Activated T-cell treated with anti-CD3 and anti-CD28 coated beads, Interleukin-2, amount 50 U/mL, for 4 hours (primary cell): ENCODE measurements at regions not wholly inside any gene's neighbourhood (a gene's known extent, or its start where the extent isn't known, plus 50 kb on each side); places are given as distances from the start of the nearest gene placed in this dataset.
"Not testable (repeated sequence)": the region's sequence is repeated elsewhere in the genome, so short reads cannot be mapped to it uniquely, and the experiment has no call there.

Experiments
- ATAC-seq, 2 donors: fragments of 200-7000 bp; cut with Tn5 transposase; one replicate each; pipeline ENCODE4 v1.10.0; 2021
- DNase-seq: peaks from one replicate; pipeline ENCODE4 v3.0.0-alpha.2; 2020
- H3K27me3 Mint-ChIP-seq: one replicate; pipeline ENCODE4 v1.8.0; 2021; ENCODE audit warnings: low read depth, mixed read lengths
- H3K36me3 Mint-ChIP-seq: one replicate; pipeline ENCODE4 v1.8.0; 2022; ENCODE audit warnings: mixed read lengths; ENCODE audit not compliant: insufficient read depth
- H3K4me1 Mint-ChIP-seq: one replicate; pipeline ENCODE4 v1.8.0; 2021; ENCODE audit warnings: low read depth, mixed read lengths
- H3K4me3 Mint-ChIP-seq: one replicate; pipeline ENCODE4 v1.8.0; 2021; ENCODE audit warnings: mild to moderate bottlenecking, moderate library complexity, mixed read lengths
- H3K9me3 Mint-ChIP-seq: one replicate; pipeline ENCODE4 v1.8.0; 2021; ENCODE audit warnings: mixed read lengths

DNA sequence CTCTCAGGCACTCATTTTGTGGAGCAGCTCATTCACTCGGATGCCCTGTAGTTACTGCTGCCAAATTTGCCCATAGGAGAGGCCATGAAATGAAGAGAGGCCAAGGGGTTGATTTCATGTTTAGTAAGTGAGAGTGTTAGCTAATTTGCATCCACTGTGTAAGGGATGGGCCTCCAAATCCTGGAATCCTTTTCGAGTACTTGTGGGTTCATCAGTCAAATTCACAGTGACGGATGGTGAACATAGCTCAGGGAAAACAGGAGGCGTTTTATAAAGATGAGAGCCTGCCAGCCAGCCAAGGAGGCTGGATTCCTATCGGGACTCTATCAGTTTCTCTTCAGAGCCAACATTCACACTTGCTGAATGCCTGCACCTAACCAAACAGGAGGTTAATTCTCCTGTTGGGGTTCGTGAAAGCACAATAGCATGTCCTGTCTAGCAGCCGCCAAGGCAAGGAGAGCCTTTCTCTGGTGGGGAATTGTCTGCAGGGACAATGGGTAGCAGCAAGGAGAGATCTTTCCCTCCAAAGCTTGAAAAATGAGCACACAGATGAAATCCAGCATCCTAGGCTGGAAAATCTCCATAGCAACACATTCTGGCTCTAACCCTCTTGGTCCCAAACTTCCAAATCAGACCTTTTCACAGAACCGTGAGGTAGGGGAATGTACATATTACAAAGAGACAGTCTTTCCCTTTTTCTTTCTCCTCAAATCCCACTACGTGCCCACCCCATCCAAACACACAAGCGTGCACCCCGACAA, 231.4 kb upstream of the ECI2 start:
- Mint-ChIP-seq H3K36me3 (no peaks in the 10 kb centered on the region), H3K9me3 (no peaks in the 10 kb centered on the region), H3K4me3 (no peak overlapping the region), H3K4me1 (no peaks in the 10 kb centered on the region), H3K27me3 (peaks cover 2% of the 10 kb centered on the region)
- ATAC-seq, result no peak
- no peak for DNase-seq

DNA sequence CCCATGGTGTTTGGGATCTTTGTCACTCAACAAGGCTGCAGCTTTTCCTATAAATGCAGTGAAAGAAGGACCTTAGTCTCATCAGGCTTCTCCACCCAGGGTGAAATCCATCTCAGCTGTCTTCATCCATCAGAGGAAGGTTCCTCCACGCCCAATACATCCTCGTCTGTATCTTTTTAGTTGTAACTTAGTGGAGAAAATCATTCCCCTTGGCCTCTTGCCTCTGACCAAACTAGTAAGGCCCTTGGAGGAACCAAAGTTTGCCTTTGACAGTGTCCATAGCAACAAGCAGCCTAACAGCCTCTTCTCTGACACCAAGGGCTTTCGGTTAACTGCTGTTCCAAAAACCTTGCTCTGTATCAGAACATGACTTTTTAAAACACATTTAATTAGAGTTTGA, 230.3 kb upstream of the ECI2 start:
- ATAC-seq, result no peak
- no peaks in the 10 kb centered on the region for H3K36me3 Mint-ChIP-seq
- no peaks in the 10 kb centered on the region for H3K9me3 Mint-ChIP-seq
- H3K4me1 Mint-ChIP-seq, result no peaks in the 10 kb centered on the region
- no peak for DNase-seq
- no peak overlapping the region for H3K4me3 Mint-ChIP-seq
- peaks cover 2% of the 10 kb centered on the region for H3K27me3 Mint-ChIP-seq

DNA sequence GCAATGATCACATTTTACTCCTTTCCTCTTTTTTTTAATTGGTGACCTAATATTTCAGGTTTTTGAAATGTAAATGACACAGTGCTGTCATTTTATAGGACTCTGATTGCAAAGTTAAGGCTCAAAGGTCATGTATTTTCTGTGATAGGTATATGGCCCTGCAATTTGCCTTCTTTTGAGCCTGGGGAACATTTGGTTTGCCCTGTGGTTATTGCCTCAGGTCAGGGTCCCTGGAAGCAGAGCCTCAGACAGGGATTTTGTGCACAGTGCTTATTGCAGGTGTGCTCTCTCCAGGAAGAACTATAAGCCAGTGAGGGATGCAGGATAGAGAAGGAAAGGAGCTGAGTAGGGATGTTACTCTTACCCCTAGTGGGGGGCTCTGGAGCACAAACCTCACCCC, 229.3 kb upstream of the ECI2 start:
- Mint-ChIP-seq H3K4me1 (no peaks in the 10 kb centered on the region), H3K36me3 (no peaks in the 10 kb centered on the region), H3K4me3 (no peak overlapping the region), H3K9me3 (no peaks in the 10 kb centered on the region), H3K27me3 (peaks cover 2% of the 10 kb centered on the region)
- no peak for ATAC-seq
- no peak for DNase-seq

DNA sequence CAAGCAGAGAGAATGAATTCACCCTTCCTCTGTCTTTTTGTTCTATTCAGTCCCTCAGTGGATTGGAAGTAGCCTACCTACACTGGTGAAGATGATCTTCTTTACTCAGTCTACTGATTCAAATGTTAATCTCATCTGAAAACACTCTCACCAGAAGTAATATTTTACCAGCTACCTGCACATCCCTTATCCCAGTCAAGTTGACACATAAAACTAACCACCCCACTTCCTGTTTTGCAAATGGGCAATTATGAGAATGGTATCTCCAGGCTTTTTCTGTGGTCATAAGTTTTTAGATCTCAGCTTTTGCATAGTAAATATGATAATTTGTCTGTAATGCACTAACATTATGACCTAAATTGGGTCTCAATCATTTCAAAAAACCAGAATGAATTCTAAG, 228.8 kb upstream of the ECI2 start:
- H3K36me3 Mint-ChIP-seq, result no peaks in the 10 kb centered on the region
- peaks cover 2% of the 10 kb centered on the region for H3K27me3 Mint-ChIP-seq
- ATAC-seq (no peak), DNase-seq (no peak)
- no peaks in the 10 kb centered on the region for H3K4me1 Mint-ChIP-seq
- no peaks in the 10 kb centered on the region for H3K9me3 Mint-ChIP-seq
- no peak overlapping the region for H3K4me3 Mint-ChIP-seq

DNA sequence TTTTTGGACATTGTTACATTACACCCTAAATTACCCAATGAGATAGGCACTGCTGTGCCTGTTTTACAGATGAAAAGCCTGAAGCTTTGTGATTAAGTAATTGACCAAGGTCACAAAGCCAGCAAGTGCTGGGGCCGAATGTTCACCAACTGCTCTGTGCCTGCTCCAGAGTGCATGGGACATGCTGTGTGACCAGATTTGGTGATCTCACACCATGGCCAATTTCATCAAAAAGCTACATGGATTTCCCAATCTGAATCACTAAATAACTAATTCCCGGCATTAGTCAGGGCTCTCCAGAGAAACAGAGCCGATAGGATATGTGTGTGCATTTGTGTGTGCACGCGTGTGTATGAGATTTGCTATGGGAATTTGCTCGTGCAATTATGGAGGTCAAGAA, 228.3 kb upstream of the ECI2 start:
- no peaks in the 10 kb centered on the region for H3K4me1 Mint-ChIP-seq
- H3K27me3 Mint-ChIP-seq, result peaks cover 2% of the 10 kb centered on the region

DNA sequence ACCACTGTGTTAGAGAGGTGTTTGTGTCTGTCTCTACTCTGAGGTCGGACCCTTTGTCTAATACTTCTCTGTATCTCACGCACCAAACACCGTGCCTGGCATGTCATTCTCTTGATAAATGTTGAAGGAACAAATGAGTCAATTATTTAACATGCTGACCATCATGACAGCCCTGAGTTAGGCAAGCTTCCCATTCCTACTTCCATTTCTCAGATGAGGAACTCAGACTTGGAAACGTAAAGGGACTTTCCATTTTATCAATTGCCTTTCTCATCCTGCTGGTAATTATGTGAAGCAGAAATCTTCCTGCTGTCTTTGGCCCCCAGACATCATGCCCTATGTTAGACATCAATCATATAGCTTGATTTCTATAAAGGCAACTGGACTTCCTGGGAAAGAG, 227.0 kb upstream of the ECI2 start:
- Mint-ChIP-seq H3K36me3 (no peaks in the 10 kb centered on the region), H3K9me3 (no peaks in the 10 kb centered on the region)

More for the DNA sequence above, 228.3 kb upstream of the ECI2 start:
- ATAC-seq, result no peak
- H3K9me3 Mint-ChIP-seq, result no peaks in the 10 kb centered on the region
- H3K4me3 Mint-ChIP-seq, result no peak overlapping the region
- no peak for DNase-seq
- H3K36me3 Mint-ChIP-seq, result no peaks in the 10 kb centered on the region

DNA sequence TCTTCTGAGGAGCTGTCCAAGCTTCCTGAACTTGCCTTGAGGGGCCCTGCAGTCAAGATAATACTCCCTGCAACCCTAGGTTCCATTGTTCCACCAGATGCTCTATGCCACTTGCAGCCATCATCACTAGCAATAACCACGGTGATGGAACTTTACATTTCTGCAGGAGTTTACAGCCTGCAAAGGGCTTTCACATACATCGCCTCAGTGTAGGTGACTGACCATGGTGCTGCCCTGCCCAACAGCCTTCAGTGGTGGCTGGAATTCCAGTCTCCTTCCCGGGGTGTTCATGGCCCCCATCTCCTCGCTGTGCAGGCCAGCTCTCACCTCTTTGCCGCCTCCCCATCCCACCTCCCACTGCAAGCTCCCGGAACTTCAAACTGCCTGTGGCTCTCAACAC, 225.5 kb upstream of the ECI2 start:
- Mint-ChIP-seq H3K4me3 (no peak overlapping the region), H3K4me1 (no peaks in the 10 kb centered on the region), H3K36me3 (no peaks in the 10 kb centered on the region), H3K27me3 (peaks cover 2% of the 10 kb centered on the region), H3K9me3 (peaks cover 3% of the 10 kb centered on the region)
- DNase-seq (no peak), ATAC-seq (no peak)

More for the DNA sequence above, 227.0 kb upstream of the ECI2 start:
- Mint-ChIP-seq H3K27me3 (peaks cover 2% of the 10 kb centered on the region), H3K4me3 (no peak overlapping the region), H3K4me1 (no peaks in the 10 kb centered on the region)
- DNase-seq (no peak), ATAC-seq (no peak)

DNA sequence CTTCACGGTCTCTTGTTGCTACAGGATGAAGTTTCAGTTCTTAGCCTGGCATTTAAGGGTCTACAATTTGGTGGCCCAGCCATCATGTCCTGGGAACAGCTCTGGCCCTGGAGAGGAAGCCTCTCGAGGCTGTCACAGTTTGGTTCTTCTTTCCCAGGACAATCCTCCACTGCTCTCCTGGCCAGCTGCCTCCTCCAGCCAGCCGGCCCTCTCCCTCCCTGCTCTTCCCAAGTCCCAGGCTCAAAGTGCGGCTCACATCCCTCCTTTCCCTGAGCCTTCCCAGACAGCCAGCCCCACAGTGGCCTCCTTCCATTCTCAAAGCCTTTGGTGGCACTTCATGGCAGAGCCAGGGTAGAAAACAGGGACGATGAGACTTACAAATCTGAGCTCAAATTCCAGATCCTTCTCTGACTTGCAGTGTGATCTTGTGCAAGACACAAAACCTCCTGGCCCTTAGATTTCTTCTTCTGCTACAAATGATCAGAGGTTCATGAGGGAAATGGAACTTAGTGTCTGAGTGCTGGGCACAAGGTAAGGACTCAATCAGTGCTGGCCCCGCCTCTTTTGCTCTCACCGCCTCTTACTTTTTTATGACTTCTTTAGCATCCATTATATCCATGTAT, 223.8 kb upstream of the ECI2 start:
- no peak for ATAC-seq
- H3K9me3 Mint-ChIP-seq, result peaks cover 3% of the 10 kb centered on the region
- H3K4me1 Mint-ChIP-seq, result no peaks in the 10 kb centered on the region
- H3K36me3 Mint-ChIP-seq, result no peaks in the 10 kb centered on the region
- no peak for DNase-seq
- peaks cover 2% of the 10 kb centered on the region for H3K27me3 Mint-ChIP-seq
- H3K4me3 Mint-ChIP-seq, result no peak overlapping the region

DNA sequence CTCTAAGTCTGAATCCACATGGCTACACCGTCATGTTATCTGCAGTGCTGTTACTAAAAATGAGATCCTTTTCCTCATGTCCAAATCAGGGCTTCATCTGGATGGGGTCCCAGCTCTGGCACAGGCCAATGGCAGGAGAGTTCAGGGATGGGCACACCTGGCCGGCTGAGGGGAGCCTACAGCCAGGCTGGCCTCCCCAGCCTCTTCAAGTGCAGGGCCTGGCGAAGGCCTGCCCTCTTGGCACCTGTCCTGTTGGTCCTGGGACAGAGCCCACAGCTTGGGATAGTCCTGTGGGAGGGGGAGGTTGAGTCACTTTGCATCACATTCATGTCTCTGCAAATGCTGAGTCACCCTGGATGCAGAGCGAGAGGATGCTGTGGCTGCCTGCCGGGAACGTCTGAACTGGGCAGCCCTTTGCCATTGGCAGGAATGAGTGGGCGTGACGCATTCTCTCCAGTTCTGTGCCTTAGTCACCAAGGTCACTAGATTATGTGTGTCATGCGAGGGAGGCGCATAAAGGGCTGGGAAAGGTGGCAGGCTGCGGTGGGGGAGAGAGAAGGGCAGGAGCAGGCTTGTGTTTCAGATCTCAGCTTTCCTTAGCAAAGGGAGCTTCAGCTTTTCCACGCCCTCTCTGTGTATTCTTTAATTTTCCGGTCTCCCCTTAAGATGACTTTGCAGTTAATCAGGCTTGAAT, 223.2 kb upstream of the ECI2 start:
- Mint-ChIP-seq H3K27me3 (peaks cover 2% of the 10 kb centered on the region), H3K4me1 (no peaks in the 10 kb centered on the region), H3K9me3 (peaks cover 3% of the 10 kb centered on the region), H3K36me3 (no peaks in the 10 kb centered on the region), H3K4me3 (no peak overlapping the region)
- peak in 1 of 2 donors; percentile 46 for ATAC-seq
- no peak for DNase-seq

DNA sequence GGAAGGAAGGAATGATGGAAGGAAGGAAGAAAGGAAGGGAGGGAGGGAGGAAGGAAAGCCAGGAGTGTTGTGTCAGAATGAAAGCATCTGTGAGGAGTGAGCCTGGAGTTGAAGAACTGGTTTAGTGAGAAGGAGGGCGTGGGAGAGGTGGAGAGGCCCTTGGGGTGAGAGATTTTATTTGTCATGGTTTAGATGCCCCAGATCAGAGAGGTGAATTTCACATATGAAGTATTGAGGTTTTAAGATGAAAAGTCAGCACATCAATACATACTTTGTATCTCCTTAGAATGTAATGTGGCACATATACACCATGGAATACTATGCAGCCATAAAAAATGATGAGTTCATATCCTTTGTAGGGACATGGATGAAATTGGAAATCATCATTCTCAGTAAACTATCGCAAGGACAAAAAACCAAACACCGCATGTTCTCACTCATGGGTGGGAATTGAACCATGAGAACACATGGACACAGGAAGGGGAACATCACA, 222.3 kb upstream of the ECI2 start:
- not testable (repeated sequence) for DNase-seq, H3K27me3 Mint-ChIP-seq, ATAC-seq, H3K36me3 Mint-ChIP-seq, H3K9me3 Mint-ChIP-seq, H3K4me1 Mint-ChIP-seq, H3K4me3 Mint-ChIP-seq

DNA sequence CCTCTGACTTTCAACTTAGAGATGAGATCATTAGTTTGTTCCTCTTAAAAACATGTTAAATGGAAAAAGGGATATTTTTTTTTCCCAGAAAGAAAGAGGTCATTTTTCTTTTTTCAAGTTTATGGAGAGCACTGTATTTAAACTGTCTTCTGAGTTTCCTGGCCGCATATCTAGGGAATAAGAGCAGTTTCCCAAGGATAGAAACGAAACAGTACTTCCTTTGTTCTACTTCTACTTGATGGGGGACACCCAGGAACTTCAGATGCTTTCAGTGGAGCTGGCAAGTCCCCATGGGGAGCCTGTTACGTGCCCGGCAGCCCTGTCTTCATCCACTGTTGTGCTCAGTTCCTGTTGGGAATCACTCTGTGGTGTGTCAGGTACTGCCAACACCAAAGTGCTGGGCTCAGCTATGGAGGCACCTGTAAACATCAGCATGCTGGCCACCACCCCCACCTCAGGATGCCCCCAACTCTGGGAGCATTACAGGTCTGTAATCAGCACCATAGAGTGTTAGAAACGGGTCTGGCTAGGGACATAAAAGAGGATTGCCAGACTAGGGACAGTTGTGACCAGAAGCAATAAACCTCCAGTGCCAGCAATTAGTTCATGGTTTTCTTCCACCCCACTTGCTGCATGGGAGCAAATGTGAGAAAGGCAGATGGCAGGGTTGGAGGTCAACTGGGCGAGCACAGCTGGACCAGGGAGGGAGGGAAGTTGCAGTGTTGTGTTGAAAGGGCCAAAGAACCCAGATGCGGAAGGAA, 221.7 kb upstream of the ECI2 start:
- no peak overlapping the region for H3K4me3 Mint-ChIP-seq
- ATAC-seq (no peak), DNase-seq (no peak)
- H3K4me1 Mint-ChIP-seq, result no peaks in the 10 kb centered on the region
- peaks cover 6% of the 10 kb centered on the region for H3K27me3 Mint-ChIP-seq
- no peaks in the 10 kb centered on the region for H3K36me3 Mint-ChIP-seq
- H3K9me3 Mint-ChIP-seq, result peaks cover 3% of the 10 kb centered on the region

DNA sequence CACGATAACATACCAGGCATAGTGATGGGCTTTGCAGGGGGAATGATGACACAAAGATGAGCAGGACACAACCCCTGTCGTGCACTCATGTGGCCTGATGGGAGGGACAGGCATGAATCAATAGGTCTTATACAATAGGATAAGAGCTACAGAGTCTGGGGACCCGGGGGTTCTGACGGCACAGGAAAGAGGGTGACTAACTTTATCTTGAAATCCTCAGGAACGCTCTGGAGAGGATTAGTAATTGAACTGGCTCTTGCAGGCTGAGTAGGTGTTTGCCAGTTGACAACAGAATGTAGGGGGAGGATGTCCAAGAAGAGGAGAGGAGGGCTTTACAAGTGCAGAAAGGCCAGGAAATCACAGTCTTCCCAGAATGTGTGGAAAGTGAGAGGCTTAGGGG, 219.9 kb upstream of the ECI2 start:
- no peak for DNase-seq
- Mint-ChIP-seq H3K4me3 (no peak overlapping the region), H3K9me3 (peaks cover 3% of the 10 kb centered on the region), H3K4me1 (no peaks in the 10 kb centered on the region), H3K36me3 (no peaks in the 10 kb centered on the region), H3K27me3 (peaks cover 6% of the 10 kb centered on the region)
- no peak for ATAC-seq

DNA sequence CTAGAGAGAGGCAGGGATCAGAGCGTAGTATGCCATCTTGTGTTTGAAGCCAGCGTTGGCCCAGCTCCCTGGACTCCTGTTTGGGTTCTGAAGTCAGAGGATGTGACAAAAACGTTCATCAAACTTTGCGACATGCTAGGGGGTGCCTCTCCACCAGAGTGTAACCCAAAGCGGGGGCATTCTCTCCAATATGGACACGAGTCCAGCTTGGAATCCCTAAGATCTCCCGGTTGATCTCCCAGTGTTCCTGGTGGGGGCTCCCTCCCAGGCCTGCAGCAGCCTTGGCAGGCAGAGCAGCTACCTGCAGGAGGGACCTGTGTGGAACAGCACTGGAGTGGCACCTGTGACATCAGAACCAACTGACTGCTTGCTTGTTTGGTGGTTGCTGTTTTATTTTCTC, 218.8 kb upstream of the ECI2 start:
- DNase-seq (no peak), ATAC-seq (no peak)
- no peaks in the 10 kb centered on the region for H3K4me1 Mint-ChIP-seq
- H3K27me3 Mint-ChIP-seq, result peaks cover 6% of the 10 kb centered on the region
- no peak overlapping the region for H3K4me3 Mint-ChIP-seq
- no peaks in the 10 kb centered on the region for H3K36me3 Mint-ChIP-seq
- peaks cover 3% of the 10 kb centered on the region for H3K9me3 Mint-ChIP-seq

DNA sequence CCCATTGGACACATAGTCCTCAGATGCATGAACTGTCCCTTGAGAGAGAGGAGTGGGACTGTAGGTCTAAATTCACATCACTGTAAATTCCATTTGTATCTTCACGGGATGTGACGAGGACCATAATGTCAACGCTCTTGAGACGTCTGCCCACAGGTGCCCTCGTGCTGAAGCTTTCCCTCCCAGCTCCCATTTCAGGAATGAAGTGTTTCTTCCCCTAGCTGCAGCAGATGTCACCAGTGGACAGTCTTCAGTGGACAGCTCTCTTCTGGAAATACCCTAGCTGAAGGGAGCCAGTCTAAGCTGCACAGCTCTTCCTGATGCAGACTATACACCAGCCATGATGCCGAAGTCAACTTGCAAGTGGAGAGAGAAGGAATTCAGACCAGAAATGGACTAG, 217.4 kb upstream of the ECI2 start:
- H3K4me1 Mint-ChIP-seq, result no peaks in the 10 kb centered on the region
- no peak overlapping the region for H3K4me3 Mint-ChIP-seq
- no peak for ATAC-seq
- H3K36me3 Mint-ChIP-seq, result no peaks in the 10 kb centered on the region
- peaks cover 3% of the 10 kb centered on the region for H3K9me3 Mint-ChIP-seq
- DNase-seq, result no peak
- H3K27me3 Mint-ChIP-seq, result peaks cover 6% of the 10 kb centered on the region
